Lower leg skin (tissue), 3 donors: ENCODE measurements at regions not wholly inside any gene's neighbourhood (a gene's known extent, or its start where the extent isn't known, plus 50 kb on each side); places are given as distances from the start of the nearest gene placed in this dataset.

Source experiments
- POLR2A ChIP-seq, 2 donors: fragments of 450-650 bp; IDR thresholded peaks; one replicate each; pipeline ENCODE4 v1.6.1; 2016 to 2017; ENCODE audit warnings: antibody characterized with exemption in 2 of 2, mild to moderate bottlenecking in 1 of 2, moderate library complexity in 1 of 2
- TF ChIP-seq, protein P1 (sequence below), 3 donors: fragments of 450-650 bp; IDR thresholded peaks; one replicate each; pipeline ENCODE4 v1.5.1; 2016; ENCODE audit warnings: antibody characterized with exemption in 3 of 3, mild to moderate bottlenecking in 3 of 3, moderate library complexity in 2 of 3

DNA sequence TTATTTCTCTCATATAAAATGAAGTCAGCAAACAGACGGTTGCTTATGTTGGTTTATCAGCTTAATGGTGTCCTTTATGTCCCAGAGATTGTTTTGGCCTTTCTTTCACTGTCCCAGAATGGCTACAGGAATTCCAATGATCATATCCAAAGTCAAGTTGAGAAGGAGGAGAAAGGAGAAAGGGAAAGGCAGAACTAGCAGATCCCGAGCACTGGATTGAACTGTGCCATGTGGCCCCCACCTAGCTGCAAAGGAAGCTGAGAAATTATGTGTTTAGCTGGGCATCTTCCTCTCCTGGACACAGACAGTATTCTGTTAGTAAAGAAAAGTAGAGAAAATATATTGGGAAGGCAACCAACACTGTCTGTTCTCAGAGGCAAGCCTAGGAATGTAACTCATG, 90.7 kb upstream of the ANO4 start:
- TF ChIP-seq, protein P1, sequence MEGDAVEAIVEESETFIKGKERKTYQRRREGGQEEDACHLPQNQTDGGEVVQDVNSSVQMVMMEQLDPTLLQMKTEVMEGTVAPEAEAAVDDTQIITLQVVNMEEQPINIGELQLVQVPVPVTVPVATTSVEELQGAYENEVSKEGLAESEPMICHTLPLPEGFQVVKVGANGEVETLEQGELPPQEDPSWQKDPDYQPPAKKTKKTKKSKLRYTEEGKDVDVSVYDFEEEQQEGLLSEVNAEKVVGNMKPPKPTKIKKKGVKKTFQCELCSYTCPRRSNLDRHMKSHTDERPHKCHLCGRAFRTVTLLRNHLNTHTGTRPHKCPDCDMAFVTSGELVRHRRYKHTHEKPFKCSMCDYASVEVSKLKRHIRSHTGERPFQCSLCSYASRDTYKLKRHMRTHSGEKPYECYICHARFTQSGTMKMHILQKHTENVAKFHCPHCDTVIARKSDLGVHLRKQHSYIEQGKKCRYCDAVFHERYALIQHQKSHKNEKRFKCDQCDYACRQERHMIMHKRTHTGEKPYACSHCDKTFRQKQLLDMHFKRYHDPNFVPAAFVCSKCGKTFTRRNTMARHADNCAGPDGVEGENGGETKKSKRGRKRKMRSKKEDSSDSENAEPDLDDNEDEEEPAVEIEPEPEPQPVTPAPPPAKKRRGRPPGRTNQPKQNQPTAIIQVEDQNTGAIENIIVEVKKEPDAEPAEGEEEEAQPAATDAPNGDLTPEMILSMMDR (IDR thresholded peaks at IDR 0.05): no peak
- TF ChIP-seq POLR2A (IDR thresholded peaks at IDR 0.05): no peak
